HCT116 (cell line): ENCODE measurements at regions not wholly inside any gene's neighbourhood (a gene's known extent, or its start where the extent isn't known, plus 50 kb on each side); places are given as distances from the start of the nearest gene placed in this dataset.

Experiments used
- EZH2phosphoT487 ChIP-seq: fragments of 200-600 bp; IDR thresholded peaks from 2 replicates; pipeline ENCODE4 v1.6.1; 2018; ENCODE audit warnings: antibody characterized with exemption, borderline replicate concordance
- POLR2A ChIP-seq: IDR thresholded peaks from 2 replicates; pipeline ENCODE4 v1.7.0; 2011; ENCODE audit warnings: borderline replicate concordance; ENCODE audit not compliant: insufficient read depth, insufficient read length; ENCODE audit errors: extremely low read depth
- POLR2AphosphoS5 ChIP-seq: IDR thresholded peaks from 2 replicates; pipeline ENCODE4 v1.6.1; 2011; ENCODE audit warnings: mild to moderate bottlenecking, low read depth, low read length, moderate library complexity
- RAD21 ChIP-seq: IDR thresholded peaks from 2 replicates; pipeline ENCODE4 v1.6.1; 2012; ENCODE audit warnings: low read depth, mild to moderate bottlenecking
- SP1 ChIP-seq: IDR thresholded peaks from 2 replicates; pipeline ENCODE4 v1.6.1; 2012; ENCODE audit warnings: low read depth
- YY1 ChIP-seq: IDR thresholded peaks from 2 replicates; pipeline ENCODE4 v1.6.1; 2011; ENCODE audit warnings: low read length, low read depth, moderate library complexity, mild to moderate bottlenecking; ENCODE audit not compliant: insufficient replicate concordance; ENCODE audit errors: extremely low read depth
- TF ChIP-seq, protein P1 (sequence below), 3 experiments: fragments of 200-600 bp in 1 of 3; sonication (generic) in 1 of 3; IDR thresholded peaks in 2 of 3; conservative IDR thresholded peaks in 1 of 3; 2 replicates each; pipeline ENCODE4 v1.5.1; 2012 to 2017; ENCODE audit warnings: low read depth in 2 of 3, low read length in 2 of 3, antibody characterized with exemption in 1 of 3, borderline replicate concordance in 1 of 3, control low read depth in 1 of 3, mild to moderate bottlenecking in 1 of 3, mixed read lengths in 1 of 3, mixed run types in 1 of 3, moderate library complexity in 1 of 3; ENCODE audit not compliant: insufficient read depth in 1 of 3

DNA sequence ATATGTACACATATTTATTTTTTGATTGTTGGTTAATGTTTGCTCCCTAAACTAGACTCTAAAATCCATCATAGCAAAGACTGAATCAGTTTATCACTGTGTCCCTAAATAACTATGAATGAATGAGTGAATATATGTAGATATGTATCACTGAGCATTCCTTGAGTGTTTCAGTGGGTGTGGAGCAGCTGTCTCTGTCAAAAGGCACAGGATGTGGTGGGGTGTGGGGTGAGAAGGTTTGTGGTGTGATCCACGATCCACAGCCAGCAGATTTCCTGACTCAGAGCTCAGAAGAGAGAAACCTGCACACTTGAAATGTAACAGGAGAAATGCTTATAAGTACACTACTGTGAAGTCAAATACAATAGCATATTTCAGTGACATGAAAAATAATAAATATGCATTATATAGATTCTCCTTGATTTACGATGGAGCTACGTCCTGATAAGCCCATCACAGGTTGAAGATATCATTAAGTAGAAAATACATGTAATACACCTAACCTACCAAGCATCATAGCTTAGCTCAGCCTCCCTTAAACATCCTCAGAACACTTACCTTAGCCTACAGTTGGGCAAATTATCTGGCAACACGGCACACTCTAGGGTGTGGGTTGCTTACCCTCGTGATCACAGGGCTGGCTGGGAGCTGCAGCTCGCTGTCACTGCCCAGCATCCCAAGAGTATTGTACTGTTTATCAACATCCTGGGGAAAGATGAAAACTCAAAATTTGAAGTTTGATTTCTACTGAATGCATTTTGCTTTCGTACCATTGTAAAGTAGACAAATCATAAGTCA, 287.0 kb downstream of the GAS1 start:
- TF ChIP-seq, protein P1, sequence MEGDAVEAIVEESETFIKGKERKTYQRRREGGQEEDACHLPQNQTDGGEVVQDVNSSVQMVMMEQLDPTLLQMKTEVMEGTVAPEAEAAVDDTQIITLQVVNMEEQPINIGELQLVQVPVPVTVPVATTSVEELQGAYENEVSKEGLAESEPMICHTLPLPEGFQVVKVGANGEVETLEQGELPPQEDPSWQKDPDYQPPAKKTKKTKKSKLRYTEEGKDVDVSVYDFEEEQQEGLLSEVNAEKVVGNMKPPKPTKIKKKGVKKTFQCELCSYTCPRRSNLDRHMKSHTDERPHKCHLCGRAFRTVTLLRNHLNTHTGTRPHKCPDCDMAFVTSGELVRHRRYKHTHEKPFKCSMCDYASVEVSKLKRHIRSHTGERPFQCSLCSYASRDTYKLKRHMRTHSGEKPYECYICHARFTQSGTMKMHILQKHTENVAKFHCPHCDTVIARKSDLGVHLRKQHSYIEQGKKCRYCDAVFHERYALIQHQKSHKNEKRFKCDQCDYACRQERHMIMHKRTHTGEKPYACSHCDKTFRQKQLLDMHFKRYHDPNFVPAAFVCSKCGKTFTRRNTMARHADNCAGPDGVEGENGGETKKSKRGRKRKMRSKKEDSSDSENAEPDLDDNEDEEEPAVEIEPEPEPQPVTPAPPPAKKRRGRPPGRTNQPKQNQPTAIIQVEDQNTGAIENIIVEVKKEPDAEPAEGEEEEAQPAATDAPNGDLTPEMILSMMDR (IDR thresholded peaks at IDR 0.05 in 2 of 3, conservative IDR thresholded peaks at IDR 0.05 in 1 of 3; ENCODE audit: borderline replicate concordance in 1 of 3, insufficient read depth in 1 of 3, low read depth in 2 of 3, low read length in 2 of 3), result no peak
- TF ChIP-seq SP1 (no peak), RAD21 (no peak), POLR2AphosphoS5 (no peak), YY1 (no peak), EZH2phosphoT487 (no peak), POLR2A (no peak)
